ENCODE measurements at regions not wholly inside any gene's neighbourhood (a gene's known extent, or its start where the extent isn't known, plus 50 kb on each side); places are given as distances from the start of the nearest gene placed in this dataset.

GRCh38 chr18:54100920-54101470 lies 123.5 kb downstream of the MBD2 start:
- DNase-seq, result no peak

- DNase-seq, result no peak
Observed at GRCh38 chr18:54100466-54100865, 124.0 kb downstream of the MBD2 start.

- DNase-seq, result no peak
Observed at GRCh38 chr18:54094474-54094873, 130.0 kb downstream of the MBD2 start.

GRCh38 chr18:54090856-54091255 lies 133.6 kb downstream of the MBD2 start:
- DNase-seq, result no peak

DNA sequence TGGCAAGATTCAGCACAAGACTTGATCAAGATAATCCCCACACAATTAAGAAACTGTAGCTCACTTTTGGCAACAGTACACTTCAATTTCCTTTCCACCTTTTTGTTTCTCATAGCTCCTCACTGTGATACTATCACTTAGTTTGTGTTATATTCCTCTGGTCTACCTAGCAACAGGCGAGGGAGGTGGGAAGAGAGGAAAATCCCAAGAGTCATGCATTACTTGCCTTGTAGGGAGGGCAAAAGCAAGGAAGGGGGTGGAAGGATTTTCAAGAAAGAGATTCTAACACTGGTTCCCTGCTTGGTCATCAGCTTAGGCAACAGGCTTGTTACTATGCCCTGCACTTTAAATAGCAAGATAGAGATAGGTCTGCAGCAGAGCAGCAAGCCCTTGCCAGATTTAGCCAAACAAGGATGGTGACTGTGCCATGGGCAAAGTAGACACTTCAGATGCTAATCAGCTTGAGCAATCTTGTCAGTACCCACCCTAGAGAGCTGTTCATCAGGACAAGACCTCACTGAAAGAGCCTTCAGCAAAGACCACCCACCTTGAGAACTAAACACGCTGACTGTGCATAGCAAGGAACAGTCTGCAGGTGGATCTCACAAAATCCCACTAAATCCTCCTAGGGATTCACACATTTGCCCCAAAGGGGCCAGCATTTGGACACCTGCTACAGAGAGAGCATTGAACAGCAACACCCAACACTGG lies 134.6 kb downstream of the MBD2 start:
- no peak for DNase-seq

DNA sequence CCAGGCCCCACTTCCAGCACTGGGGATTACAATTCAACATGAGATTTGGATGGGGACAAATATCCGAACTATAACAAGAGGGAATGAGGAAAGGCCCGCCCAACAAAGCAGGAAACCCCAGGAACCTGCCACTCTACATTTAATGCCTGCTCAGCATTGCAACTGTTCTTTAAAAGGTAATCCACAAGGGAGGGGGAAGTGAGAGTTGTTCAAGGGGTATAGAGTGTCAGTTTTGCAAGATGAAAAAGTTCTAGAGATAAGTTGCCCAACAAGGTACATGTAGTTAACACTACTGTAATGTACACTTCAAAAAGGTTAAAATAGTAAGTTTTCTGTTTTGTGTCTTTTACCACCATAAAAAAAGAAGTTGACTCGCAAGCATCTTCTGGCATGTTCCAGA lies 137.6 kb downstream of the MBD2 start:
- no peak for DNase-seq

GRCh38 chr18:54086046-54086802 lies 138.2 kb downstream of the MBD2 start:
- DNase-seq, result no peak

DNA sequence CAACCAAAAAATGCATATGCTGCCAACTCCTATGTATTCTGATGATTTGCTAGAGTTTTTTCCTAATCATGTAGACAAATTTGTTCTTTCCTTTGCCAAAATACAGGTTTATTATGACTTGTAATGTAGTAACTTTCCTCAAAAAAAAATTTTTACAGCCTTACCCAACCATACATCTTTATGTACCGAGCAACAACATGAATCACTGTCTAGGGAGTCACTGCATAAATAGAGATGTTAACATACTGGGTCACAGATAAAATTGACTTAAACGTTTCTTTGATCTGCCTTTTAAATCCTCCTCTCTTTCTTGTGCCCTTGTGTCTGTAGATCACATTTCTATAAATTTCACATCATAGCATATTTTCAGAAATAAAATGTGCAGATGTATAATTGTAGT lies 143.6 kb downstream of the MBD2 start:
- no peak for DNase-seq

- DNase-seq, result no peak
Observed at GRCh38 chr18:54076166-54076565, 148.3 kb downstream of the MBD2 start.

GRCh38 chr18:54075689-54076088 lies 148.8 kb downstream of the MBD2 start:
- DNase-seq, result no peak

DNA sequence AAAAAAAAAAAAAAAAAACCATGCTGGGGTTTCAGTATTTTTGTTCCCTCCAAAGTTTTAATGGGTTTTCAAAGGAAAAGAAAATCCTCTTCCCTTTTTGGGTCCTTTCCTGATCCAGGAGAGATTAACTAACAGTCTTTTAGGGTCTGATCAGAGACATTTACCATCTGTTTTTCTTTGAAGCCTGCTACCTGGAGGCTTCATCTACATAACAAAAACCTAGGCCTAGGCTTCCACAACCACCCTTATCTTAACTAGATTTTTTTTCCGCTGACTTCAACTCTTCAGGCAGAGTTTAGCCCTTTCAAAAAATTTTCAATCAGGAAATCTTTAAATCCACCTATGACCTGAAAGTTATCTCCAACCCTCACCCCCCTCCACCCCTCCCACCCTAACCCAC lies 154.7 kb downstream of the MBD2 start:
- no peak for DNase-seq

DNA sequence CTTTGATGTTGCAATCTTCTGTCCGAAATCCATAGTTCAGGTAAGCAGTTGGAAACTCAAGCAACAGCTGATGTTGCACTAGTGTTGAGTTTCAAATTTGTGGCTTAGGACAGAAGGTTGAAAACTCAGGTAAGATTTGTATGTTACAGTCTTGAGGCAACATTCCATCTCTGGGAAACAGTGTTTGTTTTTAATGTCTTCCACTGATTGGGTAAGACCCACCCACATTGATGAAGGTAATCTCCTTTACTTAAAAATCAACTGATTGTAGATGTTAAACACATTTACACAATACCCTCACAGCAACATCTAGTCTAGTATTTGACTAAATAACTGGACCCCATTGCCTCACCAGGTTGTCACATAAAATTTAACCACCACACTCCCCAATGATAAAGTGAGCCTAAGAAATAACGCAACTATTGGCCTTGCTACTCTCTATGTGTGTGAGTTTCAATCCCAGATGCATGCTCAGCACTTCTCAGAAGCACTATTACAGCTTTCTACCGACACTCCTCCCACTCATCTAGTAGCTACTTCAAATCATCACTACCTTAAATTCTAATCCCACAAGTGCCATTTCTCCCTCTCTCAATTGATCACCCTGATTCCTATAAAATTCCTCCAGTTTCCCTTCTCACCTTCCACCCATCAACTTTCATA lies 164.0 kb downstream of the MBD2 start:
- DNase-seq, result no peak

- no peak for DNase-seq
Observed at GRCh38 chr18:54052732-54053429, 171.6 kb downstream of the MBD2 start.

DNA sequence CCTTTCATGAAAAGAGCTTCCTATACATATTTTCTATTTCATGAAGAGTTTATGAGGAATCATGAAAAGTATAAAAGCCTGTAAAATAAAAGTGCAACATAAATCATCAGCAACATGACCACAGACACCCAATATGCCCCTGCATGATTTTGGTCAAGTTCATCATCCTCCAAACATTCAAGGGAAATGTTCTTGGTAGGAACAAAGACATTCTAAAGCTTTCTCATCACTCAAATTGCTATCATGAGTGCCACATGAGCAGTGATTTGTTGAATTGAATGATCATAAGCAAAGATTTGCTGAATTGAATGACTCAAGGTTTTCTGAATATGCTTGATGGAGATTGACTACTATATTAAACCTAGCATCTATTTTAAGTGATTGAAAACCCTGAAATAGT lies 172.2 kb downstream of the MBD2 start:
- no peak for DNase-seq

DNA sequence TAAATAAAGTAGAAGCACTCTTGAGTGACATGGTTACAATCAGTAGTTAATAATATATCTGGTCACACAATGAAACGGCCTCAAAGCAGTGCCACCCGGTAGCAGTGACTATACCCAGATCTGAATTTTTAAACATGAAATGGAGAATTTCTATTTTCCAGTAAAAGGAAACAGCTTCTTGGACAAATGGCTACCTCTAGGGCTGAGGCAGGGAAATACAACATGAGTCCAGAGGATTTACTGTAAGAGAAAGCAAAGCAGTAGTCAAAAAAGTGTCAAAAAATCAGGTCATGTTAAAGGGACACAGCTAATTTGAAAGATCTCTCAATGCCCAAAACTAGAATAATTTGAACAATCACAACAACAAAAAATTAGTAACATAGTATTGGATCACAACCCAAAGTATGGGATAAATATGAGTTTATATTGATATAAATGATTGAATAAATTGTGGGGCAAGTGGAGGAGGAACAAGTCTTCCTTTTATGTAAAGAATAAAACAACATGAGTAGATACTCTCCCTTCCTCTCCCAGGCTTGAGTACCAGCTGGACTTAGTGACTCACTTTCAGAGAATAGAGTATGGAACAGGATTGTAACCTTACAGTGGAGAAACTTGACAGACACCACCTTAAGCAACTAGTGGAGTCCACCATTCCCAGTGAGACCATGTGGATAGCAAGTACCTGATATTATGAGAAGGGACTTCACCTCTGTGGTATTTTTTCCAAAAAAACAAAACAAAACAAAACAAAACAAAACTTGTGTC lies 180.8 kb downstream of the MBD2 start:
- no peak for DNase-seq

GRCh38 chr18:54035927-54036326 lies 188.5 kb downstream of the MBD2 start:
- no peak for DNase-seq

GRCh38 chr18:54033052-54033451 lies 191.4 kb downstream of the MBD2 start:
- no peak for DNase-seq

DNA sequence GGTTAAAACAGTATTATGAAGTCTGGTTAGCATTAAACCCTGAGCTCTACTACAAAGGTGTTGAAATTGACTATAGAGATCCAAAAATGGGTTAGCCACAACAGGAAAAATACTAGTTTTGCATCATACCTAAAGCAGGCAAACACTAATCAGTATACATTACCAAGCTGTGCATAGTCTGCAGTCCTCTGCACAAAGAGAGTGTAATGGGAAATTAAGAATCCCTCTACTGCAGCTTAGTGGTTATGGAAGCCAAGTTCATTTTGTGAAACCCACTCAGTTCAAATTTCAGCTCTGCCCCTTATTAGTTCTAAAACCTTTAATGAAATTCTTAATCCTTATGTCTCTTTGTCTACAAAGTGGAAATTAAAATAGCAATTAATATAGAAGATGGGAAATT lies 192.1 kb downstream of the MBD2 start:
- DNase-seq, result no peak

DNA sequence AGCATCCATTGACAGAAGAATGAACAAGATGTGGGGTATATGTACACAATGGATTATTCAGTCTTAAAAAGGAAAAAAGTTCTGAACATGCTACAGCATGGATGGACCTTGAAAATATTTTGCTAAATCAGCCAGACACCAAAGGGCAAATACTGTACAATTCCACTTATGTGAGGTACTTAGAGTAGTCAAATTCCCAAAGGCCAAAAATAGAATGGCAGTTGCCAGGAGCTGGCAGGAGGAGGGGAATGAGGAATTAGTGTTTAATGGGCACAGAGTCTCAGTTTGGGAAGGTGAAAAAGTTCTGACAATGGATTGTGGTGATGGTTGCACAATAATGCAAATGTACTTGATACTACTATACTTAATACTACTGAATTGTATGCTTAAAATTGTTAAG lies 193.2 kb downstream of the MBD2 start:
- DNase-seq, result no peak

DNA sequence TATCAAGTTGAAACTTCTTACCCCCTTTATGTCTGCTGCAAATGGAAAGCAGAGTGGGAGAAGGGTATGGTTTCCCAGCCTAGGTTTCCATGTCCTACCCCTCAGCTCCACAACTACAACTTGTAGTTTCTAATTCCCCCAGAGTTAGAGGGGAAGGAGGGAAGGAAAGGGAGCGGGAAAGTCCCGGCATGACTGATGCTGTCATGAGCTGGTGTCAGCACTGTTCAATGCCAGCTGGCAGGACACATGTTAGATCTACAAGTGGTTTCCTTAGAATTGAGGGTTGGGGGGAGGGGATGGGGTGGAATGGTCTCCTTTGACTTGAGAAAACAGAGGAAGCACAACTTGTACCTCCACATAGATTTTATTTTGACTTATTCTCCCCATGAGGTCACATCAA lies 194.0 kb downstream of the MBD2 start:
- no peak for DNase-seq

DNA sequence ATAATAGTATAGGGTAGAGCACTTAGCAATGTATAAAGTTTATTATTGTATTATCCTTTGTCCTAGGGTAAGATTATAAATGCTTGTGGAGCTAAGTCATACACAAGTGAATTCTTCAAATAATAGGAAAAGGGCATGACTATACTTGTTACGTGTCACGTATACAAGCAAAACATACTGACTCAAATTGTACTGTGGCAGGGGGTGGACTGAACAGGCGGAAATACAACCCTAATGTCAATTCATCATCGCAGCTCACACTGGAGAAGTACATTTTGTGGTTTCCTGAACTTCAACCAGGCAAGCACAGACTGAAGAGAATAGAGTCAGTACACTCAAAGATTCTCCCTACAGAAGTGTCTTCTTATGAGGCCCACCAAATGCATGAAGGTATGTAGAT lies 201.0 kb downstream of the MBD2 start:
- no peak for DNase-seq

GRCh38 chr18:54020966-54021365 lies 203.5 kb downstream of the MBD2 start:
- DNase-seq, result no peak

Measured in NCI-H1436 treated with DMSO at 0.1 percent for 48 hours (cell line).